ENCODE measurements at regions not wholly inside any gene's neighbourhood (a gene's known extent, or its start where the extent isn't known, plus 50 kb on each side); places are given as distances from the start of the nearest gene placed in this dataset.

DNA sequence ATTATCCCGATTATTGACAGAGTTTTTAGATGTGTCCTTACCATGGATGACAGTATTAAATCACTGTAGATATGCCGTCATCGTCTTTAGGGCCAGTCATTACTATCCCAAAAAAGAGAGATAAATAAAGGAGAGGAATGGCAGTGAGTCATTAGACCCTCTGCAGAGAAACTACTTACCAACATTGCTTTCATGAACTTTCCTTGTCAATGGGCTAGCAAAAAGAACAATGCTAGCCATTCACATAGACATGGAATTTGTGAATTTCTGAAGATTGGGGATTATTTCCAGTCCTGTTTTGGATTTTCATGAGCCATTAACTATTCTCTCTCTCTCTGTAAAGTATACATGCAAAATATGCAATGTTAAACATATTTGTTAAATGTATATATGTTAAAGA lies 319.4 kb upstream of the FANCL start:
- DNase-seq, result no peak

DNA sequence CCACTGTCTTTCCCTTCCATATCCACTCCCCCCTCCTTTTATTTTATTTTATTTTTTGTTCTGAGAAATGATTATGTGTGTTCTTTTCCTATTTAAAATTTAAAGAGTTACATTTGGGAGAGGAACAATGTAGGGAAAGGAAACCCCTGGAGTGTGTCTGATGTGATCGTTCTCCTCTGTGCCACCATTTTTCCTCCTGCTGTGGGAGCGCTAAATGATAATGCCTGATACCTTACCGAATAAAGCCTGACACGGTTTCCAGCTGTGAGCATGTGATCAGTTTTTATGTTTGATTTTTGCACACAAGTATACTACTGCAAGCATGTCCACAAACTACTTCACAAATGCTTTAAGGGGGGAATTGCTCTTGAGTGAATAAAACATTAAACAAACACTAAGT lies 317.8 kb upstream of the FANCL start:
- no peak for DNase-seq

DNA sequence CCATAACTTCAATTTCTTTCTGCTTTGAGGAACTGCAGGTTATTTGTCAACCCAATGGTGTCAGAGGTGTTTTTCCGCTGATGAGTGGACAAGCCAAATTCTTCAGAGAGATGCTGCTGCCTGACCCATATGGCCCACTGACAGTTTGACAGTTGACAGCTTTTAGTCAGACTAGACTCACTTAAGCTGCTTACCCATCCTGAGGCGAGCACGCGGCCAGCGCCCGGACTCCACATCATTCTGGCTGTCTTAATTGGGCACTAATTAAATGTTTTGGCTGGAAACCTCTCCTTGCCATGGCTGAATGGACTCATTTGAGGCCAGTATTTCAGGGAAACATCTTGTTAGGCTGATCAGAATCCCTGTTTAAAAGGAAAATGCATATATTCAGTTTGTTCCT lies 316.1 kb upstream of the FANCL start:
- no peak for DNase-seq

DNA sequence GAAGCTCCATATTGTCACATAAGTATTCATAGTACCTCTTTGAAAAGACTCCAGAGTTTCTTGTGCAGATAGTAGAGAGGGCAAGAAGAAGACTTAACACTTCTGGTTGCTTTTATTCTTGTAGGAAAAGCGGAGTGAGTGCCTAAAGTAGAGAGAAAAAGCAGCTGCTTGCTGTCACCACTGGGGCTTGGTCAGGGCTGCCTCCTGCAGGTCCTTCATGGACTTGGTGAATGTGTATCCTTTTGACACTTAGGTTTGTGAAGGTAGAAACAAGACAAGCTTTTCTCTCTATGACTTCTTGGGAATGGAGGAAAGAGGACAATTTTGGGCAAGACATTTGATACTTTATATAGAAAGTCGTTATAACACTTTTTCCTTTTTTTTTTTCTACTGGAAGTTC lies 312.8 kb upstream of the FANCL start:
- no peak for DNase-seq

DNA sequence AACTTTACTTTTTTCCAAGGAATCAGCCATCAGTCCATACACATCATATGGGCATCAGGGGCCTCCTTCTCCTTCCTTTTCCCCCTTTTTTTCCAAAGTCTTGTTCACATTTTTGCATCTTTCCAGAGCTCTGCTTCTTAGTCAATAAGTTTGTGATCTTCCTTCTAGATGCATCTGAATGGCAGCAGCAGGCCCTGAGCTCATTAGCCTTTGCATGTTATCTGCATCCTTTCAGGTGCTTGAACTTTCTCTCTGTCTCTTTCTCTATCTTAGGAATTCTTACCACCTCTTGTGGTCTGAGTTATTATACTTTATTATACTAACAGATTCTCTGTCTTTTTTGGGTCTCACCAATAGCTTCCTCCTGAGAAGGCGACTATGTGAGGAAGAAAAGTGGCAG lies 312.4 kb upstream of the FANCL start:
- no peak for DNase-seq

DNA sequence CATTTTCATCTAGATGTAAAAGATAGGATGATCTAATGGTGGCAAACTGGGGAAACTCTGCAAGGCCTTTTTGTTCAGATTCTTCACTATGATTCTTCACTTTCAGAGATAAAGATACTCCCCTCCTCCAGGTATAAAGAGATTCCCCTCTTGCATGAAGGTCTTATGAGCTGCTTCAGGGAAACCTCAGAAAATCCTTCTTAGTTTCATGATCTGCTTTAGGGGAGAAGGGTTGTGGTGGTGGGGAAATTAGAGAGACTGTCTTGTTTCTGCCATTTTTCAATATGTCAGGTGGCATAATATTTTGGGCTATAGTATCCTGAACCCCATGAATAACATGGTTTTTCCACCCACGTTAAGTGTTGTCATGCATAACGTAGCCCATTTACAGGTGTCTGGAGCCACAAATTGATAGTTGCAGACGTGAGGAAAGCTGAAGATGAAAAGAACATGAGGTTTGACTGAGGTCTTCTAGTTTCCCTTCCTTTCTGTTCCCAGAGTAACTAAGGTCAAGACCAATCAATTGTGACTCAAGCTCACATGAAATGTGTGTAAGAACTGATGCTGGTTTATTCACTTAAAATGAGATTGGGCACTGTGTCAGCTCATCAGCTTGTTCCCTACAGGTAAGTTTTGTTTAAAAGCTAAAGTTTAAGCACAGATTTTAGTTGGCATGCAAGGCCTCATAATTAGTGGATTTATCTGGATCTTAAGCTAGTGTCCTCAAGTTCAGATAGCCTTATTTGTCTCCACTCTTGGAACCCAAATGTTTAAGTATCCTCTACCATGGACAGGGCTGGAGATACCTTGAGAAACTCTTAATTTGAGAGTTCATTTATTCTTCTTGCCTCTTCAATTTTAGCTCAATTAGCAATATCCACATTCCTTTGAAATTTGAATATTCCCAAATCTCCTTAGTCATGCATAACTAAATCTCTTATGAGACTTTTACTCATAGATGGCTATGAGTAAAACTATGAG lies 304.5 kb upstream of the FANCL start:
- no peak for DNase-seq

DNA sequence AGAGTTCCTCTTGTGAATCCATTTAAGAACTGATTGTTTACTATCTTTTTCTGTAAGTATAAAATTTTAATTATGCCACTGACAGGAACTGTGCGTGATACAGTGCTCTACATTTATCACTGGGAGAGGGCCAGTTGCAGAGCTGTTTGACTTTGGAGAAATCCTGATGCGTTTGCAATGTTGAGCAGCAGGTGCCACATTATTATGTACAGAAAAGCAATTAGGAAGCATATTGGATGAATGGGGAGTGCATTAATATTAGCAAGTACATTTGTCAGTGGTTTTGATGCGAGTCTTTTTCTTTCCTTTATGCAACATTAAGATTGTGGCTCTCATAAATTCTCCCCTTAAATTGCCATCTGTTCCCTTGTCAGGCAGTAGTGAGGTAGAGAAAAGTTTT lies 302.3 kb upstream of the FANCL start:
- no peak for DNase-seq

DNA sequence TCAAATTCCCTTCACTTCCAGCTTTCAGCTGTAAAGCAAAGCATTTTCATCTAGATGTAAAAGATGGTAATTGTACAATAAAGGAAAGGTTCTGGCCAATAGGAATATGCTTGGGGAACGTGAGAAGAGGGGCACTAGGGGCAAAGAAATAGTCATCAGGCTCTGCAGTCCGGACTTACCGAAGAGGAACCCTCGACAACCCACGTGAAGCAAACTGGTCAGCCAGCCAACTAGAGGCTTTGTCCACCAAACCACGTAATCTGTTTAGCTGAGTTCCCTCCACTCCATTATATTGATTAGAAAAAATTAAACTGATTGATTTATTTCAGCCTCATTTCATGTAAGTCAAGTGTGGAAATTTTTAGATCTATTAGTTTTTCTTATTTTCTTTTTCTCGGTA lies 300.4 kb upstream of the FANCL start:
- no peak for DNase-seq

DNA sequence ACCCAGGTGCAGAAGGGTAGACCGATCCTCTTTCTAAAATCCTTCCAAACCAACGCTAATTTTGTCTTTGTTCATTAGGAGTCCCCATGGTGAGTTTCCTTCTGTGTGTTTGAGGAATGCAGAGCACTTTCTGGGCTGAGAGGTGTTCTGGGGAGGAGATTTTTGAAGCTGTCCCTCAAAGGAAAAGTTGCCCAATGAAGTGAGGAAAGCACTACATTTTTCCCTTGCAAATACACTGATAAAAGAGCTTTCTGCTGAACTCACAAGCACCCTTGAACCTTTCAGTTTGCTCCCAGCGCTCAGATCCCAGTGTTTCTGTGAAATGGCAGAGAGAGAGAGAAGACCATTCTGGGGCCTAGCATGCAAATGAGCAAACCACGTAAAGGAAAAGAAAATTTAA lies 299.6 kb upstream of the FANCL start:
- DNase-seq, result no peak

DNA sequence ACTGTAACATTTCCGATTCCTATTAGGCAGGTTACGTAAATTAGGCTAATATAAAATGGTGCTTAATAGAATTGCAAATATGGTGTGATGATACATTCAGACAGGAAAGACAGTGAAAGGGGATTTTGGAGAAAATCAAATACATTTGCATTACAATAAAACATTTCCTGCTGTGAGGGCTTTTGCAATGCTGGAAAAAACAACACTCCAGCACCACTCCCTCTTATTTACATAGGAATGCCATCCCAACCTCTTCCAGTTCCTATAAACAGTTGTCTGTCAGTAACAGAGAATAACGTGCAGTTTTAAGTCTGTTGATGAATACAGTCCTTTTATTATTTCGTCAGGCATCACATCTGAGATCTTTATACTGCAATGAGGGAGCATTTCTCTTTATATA lies 298.8 kb upstream of the FANCL start:
- no peak for DNase-seq

DNA sequence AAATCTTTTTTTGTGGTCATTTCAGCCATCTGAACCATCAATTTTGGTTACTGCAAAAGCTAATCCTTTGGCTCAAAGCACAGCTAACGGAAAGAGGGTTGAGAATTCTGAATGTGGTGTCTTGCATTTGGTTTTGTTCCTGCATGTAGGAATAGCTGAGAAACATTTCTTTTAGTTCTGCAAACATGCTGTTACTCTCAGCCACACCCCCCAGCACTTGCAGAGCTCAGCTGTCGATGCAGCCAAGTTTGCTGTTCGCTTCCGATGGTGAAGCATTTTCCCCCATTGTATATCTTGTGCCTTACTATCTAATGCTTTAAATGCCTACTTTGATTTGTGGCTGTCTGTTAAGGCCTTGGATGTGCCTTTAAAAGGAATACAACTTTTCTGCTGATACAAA lies 294.9 kb upstream of the FANCL start:
- no peak for DNase-seq

DNA sequence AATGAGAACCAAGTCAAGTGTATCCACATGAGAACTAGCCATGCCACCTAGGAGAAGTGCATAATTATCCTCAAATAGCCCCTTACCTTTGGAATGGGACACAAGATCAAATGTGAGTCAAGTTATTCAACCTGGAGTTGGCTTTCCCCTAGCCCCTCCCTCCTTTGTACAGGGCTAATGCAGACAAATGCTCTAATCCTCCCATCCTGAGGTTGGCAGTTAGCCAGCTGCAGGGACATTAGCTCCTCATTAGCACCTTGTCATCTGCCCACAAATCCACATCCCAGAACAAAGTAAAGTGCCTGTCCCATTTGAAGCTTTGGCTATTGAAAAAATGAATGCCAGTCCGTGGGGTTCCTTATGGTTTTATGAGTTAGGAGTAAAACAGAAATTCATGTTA lies 294.1 kb upstream of the FANCL start:
- DNase-seq, result no peak

DNA sequence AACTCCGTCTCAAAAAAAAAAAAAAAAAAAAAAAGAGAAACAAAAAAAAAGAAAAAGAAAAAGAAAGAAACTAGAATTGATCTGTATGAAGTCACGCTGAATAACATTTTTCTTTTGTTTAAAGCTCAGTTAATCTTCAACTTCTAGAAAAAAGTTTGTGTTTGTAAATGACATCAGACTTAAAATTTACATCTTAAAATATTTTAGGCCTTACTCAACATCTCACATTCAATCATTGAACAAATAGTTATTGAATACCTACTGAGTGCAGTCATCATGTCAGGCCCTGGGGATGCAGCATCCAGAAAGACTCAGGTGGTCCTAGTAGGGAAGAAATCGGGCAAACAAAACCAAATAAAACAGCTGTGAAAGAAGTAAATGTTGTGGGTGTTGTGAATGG lies 292.3 kb upstream of the FANCL start:
- no peak for DNase-seq

DNA sequence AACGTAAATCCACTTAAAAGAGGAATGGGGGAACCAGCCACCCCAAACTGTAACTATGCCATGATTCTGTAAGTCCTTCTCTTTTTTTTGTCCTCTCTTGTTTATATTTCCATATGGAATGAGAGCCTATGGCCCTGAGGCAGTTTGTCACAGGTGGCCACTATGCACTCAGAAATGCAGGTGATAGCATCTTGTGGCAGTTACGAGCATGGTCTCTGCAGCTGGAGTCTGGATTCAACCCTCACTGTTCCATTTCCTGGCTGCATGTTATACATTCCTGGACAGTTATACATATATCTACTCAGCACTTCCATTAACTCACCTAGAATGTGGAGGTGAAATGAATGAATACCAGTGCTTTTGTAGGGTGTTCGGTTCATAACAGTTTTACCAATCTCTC lies 291.5 kb upstream of the FANCL start:
- DNase-seq, result no peak

DNA sequence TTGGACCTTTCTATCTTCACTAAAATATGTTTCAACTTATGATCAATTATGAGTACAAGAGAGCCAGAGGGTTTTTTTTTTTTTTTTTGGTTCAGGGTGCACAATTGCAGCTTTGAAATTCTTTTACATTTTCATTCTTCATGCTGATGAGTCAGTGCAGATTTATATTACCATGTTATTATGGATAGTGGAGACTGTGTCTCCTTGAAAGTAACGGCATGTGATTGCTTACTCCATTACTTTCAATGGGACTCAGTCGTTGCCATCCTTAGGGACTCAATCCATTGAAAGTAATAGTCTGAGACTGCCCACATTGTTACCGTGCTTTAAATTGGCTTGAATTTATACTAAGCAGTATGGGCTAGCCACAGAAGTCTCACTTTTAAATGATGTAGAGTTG lies 286.5 kb upstream of the FANCL start:
- DNase-seq, result no peak

DNA sequence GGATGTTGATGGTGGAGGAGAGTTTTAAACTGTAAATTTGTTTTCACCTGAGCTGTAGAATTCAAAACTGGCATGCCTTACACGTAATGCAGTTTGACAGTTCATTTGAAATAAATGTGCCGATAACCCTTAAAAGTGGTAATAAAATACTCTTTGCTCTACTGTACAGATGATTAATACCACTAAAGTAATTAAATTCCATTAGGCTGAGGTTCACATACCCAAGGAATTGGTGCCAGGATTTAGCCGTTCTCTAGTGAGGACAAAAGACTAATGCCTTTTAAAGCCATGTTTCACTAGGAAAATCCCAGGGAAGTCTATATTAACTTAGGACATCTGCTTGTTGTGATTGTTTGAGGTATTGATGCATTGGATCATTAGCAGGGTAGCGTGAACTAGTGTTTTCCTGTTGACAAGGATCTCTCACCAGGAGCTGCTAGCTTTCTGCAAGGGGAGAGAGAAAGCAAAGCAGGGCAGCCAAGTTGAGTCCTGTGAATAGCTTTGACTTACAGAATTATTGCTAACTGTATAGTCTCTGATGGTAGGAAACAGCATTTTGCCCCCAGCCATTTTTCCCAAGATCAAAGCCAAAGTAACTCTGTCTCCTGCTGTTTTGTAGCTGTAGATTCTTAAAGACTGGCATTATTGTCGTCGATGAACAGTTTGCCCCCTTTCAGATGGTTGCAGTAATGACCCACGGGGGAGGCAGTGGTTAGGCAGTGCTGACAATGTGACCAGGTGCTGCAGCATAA lies 280.9 kb upstream of the FANCL start:
- no peak for DNase-seq

DNA sequence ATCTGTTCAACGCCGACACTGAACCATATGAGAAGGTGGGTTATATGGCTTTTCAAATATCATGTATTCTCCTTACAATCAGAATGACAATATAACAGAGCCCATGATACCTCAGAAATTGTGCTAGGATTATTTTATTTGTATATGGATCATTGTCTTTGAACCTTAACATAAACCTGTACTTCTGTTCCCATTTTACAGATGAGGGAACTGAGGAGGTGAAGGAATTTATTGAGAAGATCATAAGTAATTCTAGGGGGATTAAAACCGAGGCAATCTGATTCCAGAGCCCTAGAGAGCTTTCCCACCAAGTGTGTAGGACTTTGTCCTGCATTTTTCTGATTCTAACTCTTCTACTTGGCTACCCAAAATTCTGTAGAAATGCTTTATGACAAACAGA lies 279.8 kb upstream of the FANCL start:
- DNase-seq, result no peak

DNA sequence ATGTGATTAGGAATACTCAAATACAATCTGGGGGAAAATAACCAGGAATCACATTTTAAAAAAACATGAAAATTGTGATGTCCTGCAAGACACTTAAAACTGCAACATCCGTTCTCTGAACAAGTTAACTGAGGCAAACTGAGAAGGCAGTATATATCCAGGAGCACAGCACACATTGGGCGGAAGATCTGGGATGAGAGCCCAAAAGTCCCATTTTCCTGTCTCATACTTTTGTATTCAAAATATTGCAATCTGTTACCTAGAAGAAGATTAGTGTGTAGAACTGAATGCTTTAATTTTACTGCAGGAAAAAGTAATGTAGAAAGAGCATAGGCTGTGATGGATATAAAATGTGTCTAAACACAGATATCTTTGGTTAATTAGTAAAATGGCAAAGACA lies 276.8 kb upstream of the FANCL start:
- DNase-seq, result no peak

DNA sequence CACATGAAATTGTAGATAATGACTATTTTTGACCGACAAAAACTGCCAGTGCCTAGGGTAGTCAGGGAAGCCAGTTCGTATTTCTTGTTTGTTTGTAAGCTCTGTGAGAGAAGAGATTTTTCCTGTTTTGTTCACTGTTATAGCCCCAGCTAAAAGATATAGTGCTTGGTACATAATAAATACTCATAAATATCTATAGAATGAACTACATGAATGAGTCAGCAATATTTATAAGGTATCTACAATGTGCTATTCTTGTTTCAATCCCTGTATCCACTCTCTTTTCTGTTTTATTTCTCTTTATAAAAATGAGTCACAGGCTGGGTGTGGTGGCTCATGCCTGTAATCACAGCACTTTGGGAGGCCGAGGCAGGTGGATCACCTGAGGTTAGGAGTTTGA lies 275.6 kb upstream of the FANCL start:
- DNase-seq, result no peak

DNA sequence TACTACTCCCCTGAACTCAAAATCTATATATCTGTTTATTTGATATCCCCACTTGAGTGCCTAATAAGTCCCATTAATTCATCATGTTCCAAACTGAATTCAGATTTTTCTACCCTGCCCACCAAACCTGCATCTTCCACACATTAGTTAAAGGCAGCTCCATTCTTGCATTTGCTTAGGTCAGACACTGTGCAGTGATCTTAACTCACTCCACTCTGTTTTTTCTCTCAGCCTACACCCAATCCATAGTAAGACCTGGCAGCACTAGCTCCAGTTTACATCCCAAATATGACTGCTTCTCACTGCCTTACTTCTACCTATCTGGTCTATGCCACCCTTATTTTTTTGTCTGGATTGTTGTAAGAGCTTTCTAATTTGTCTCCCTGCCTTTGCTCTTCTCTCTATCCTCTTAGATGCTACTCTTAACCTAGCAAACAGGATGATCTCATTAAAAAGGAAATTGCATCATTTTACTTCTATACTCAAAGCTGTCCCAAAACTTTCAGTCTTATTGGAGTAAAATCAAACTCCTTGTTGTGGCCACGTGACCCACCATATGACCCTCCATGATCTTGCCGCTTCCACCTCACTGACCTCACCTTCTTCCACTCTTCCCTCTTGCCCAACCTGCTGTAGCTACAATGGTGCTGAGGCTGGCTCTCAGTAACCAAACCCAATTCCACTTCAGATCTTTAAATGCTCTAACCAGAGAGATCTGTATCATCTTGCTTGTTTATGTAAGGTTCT lies 274.9 kb upstream of the FANCL start:
- DNase-seq, result peak; percentile 17

DNA sequence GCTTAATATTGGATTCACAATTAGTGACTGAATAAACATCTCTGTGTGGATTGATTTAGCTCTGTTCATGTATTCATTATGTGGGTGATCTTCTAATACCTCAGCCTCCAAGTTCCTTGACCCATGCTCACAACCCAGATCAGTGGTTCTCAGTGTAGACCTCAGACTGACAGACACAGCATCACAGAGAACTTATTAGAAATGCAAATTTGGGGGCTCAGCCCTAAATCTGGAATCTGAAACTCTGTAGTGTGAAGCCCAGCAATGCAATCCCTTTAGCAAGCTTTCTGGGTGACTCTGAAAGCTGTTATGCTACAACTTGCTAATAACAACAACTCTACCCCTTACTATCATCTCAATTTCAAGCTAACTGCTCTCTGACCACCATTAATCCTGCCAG lies 273.1 kb upstream of the FANCL start:
- DNase-seq, result no peak

DNA sequence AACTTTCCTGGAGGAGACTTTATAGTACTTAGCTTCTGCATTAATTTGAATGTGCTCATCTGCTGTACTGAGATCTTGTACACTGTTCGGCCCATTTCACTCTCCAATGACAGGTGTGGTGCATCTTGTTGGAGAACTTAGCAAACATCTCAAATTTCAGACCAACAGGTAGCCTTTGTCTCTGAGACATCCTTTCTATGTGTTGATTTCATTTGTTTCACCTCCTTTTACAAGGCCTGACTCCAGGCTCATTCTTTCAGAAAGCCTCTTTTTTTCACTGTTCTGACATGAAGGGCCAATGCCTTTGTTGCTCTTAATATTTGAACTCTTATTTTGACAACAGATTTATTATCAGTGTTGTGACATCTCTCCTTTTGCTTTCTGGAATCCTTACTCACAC lies 271.8 kb upstream of the FANCL start:
- DNase-seq, result no peak

DNA sequence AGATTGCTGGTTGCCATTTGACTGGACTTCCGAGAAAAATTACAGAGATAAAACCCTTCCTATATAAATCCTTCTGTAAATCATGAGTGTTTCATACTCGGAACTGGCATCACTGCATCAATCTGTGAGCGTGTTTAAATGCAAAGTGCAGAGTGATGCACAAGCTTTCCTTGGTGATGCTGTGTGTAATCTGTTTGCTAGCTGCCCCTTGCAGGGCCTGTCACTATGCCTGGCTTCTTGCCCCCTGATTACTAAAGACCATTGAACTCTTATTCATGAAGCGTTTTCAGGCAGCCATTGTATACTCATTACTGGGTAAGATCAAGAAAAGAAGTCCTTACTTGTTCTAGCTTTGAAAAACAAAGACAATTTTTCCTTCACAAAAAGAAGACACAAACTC lies 266.9 kb upstream of the FANCL start:
- no peak for DNase-seq

DNA sequence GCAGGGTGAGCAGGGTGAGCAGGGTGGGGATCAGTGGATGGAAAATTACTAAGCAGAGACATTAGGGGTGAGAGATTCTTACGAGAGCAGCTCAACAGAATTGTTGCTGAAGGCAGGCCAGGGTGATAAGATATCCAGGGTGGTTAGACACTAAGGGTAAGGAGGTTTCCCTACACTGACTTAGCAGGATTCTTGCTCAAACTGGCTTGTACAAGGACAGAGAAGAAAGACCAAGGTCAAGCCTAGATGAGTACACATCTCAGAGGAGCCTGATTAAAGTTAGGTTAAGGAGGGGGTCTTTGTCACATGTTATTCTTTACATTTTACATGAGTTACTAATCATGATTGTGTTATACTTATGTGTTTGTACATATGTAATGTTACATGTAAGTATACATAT lies 262.8 kb upstream of the FANCL start:
- no peak for DNase-seq
